Lung (tissue), 11 donors: ENCODE measurements at regions not wholly inside any gene's neighbourhood (a gene's known extent, or its start where the extent isn't known, plus 50 kb on each side); places are given as distances from the start of the nearest gene placed in this dataset.

Source experiments
- ATAC-seq: fragments of 200-7000 bp; cut with Tn5 transposase; one replicate; pipeline ENCODE4 v1.9.1; 2020; ENCODE audit warnings: moderate number of reproducible peaks; ENCODE audit not compliant: insufficient read depth, low FRiP score
- DNase-seq, 3 donors: peaks; one replicate each; pipeline ENCODE4 v3.0.0-alpha.2; 2013 to 2017
- H3K27ac ChIP-seq, 2 donors: one replicate each; pipeline ENCODE4 v1.5.1; 2013; ENCODE audit warnings: mild to moderate bottlenecking in 2 of 2, moderate library complexity in 2 of 2, control low read depth in 1 of 2, inconsistent platforms in 1 of 2, low read depth in 1 of 2, low read length in 1 of 2
- H3K27me3 ChIP-seq, 3 donors: one replicate each; pipeline ENCODE4 v1.5.1; 2013; ENCODE audit warnings: low read length in 2 of 3; ENCODE audit not compliant: control insufficient read depth in 3 of 3, insufficient read depth in 3 of 3
- H3K36me3 ChIP-seq, 4 donors: one replicate each; pipeline ENCODE4 v1.5.1; 2013; ENCODE audit warnings: low read length in 4 of 4, mild to moderate bottlenecking in 1 of 4, moderate library complexity in 1 of 4; ENCODE audit not compliant: control insufficient read depth in 4 of 4, insufficient read depth in 4 of 4
- H3K4me1 ChIP-seq, 5 donors: one replicate each; pipeline ENCODE4 v1.5.1; 2013; ENCODE audit warnings: low read length in 5 of 5, mild to moderate bottlenecking in 2 of 5, moderate library complexity in 1 of 5; ENCODE audit not compliant: control insufficient read depth in 5 of 5, insufficient read depth in 5 of 5
- H3K4me3 ChIP-seq: one replicate; pipeline ENCODE4 v1.5.1; 2013; ENCODE audit warnings: mild to moderate bottlenecking, control low read depth, moderate library complexity
- H3K9ac ChIP-seq, 2 donors: one replicate each; pipeline ENCODE4 v1.5.1; 2013; ENCODE audit warnings: low read length in 2 of 2, control low read depth in 1 of 2; ENCODE audit not compliant: insufficient read depth in 1 of 2
- H3K9me3 ChIP-seq, 4 donors: one replicate each; pipeline ENCODE4 v1.5.1; 2013; ENCODE audit warnings: low read length in 3 of 4, mild to moderate bottlenecking in 1 of 4, moderate library complexity in 1 of 4; ENCODE audit not compliant: control insufficient read depth in 4 of 4, insufficient read depth in 3 of 4
- WGBS, 2 donors: extraction: QIAGEN DNeasy Blood & Tissue Kit; methylation state at CpG; one replicate each; pipeline ENCODE4 v1.1.7; 2013; 5-methylcytosine and 5-hydroxymethylcytosine counted together
- TF ChIP-seq, protein P1 (sequence below): IDR thresholded peaks from 2 replicates; pipeline ENCODE4 v1.5.1; 2012; ENCODE audit warnings: mild to moderate bottlenecking; ENCODE audit errors: control extremely low read depth, extremely low read depth
- donor health status: control.
- donor health status: control.
- donor health status: Bipolar disorder and iron deficiency.
- donor health status: healthy.
- donor health status: DM: yes; HTN: yes; CAD: no.

DNA sequence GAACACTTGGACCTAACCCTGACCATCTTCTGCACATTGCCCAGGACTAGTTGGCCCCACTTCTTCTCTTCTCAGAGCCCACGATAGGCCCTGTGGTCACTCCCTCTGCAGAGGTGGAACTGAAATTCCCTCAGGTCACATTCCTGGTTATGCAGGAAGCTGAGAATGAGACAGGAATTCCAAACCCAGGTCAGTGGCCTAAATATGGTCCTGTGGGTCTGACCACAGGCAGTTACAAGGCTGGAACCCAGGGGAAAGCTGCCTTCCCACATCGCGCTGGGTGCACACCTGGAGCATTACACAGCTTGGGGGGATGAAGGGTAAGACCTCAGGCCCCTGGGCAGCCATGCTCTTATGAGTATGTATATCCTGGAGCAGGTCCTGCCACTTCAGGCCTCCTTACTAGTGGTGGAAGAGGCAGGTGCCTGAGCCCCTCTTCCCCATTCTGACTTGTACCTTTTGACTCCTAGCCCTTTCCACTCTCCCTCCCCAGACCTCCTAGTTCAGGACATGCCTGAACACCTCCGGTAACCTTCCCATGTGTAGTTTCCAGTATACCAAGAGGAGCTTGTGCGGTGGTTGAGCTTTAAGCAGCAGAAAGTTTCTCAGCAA is 173.5 kb downstream of the ASMT start:
- Histone ChIP-seq H3K9me3 (peaks cover 0 to 16% (median 11%) of the 10 kb centered on the region in 4 donors), H3K36me3 (no peaks in the 10 kb centered on the region), H3K27ac (no peak overlapping the region), H3K4me3 (no peak overlapping the region), H3K9ac (no peak overlapping the region), H3K27me3 (no peaks in the 10 kb centered on the region), H3K4me1 (no peaks in the 10 kb centered on the region)
- ATAC-seq: no peak
- WGBS, 2 donors: 95 to 98% methylated on average over 5 of the region's 5 CpGs
- DNase-seq: no peak
- TF ChIP-seq, protein P1, sequence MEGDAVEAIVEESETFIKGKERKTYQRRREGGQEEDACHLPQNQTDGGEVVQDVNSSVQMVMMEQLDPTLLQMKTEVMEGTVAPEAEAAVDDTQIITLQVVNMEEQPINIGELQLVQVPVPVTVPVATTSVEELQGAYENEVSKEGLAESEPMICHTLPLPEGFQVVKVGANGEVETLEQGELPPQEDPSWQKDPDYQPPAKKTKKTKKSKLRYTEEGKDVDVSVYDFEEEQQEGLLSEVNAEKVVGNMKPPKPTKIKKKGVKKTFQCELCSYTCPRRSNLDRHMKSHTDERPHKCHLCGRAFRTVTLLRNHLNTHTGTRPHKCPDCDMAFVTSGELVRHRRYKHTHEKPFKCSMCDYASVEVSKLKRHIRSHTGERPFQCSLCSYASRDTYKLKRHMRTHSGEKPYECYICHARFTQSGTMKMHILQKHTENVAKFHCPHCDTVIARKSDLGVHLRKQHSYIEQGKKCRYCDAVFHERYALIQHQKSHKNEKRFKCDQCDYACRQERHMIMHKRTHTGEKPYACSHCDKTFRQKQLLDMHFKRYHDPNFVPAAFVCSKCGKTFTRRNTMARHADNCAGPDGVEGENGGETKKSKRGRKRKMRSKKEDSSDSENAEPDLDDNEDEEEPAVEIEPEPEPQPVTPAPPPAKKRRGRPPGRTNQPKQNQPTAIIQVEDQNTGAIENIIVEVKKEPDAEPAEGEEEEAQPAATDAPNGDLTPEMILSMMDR: no peak

DNA sequence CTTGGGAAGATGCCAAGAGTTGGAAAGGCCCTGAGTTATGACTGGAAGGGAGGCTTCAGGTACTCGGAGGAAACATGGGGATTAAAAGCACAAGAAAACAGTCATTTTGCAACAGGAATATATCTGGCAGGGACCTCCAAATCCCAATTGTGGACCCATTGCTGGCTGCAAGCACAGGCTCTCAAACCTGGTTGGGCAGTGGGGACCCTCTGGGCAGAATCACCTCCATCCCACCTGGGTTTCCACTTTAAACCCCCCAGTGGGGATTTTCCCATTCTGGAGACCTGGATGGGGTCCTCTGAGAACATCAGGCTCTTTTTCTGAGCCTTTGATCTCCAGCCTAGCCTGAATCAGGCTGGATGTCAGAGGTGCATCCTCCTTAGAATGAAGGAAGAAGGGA is 177.8 kb downstream of the ASMT start:
- no peak overlapping the region for H3K27ac ChIP-seq
- H3K4me1 ChIP-seq: no peaks in the 10 kb centered on the region
- no peak overlapping the region for H3K4me3 ChIP-seq
- 65 to 83% methylated on average over 1 of the region's 1 CpG for WGBS, 2 donors
- peaks cover 0 to 9% (median 3%) of the 10 kb centered on the region in 4 donors for H3K9me3 ChIP-seq
- H3K27me3 ChIP-seq: no peaks in the 10 kb centered on the region
- ATAC-seq (no peak), DNase-seq (no peak)
- H3K36me3 ChIP-seq: no peaks in the 10 kb centered on the region
- no peak overlapping the region for H3K9ac ChIP-seq
- TF ChIP-seq, protein P1: no peak

DNA sequence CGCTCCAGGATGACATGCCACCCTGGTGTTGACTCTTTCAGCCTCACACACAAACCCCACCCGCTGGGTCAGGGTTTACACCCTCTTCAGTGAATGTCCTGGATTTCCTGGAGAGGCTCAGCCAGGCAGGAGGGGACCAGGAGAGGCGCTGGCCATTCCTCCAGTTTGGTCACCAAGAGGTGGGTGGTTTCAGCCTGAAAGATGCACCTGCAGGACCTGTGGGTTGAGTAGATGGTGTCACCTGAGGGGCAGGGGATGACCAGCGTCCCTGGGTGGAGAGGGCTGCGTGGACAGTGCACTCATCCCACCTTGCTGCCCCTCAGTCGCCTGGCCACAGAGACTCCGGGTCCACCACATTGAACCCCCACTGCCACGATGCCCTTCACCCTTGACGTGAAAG is 179.7 kb downstream of the ASMT start:
- DNase-seq: no peak
- WGBS, 2 donors: 79 to 84% methylated on average over 9 of the region's 9 CpGs

More for the DNA sequence above, 179.7 kb downstream of the ASMT start:
- H3K4me1 ChIP-seq: no peaks in the 10 kb centered on the region
- no peak overlapping the region for H3K4me3 ChIP-seq
- no peaks in the 10 kb centered on the region for H3K9me3 ChIP-seq
- no peak overlapping the region for H3K9ac ChIP-seq
- no peak for ATAC-seq
- TF ChIP-seq, protein P1: no peak
- H3K36me3 ChIP-seq: no peaks in the 10 kb centered on the region
- no peaks in the 10 kb centered on the region for H3K27me3 ChIP-seq
- no peak overlapping the region for H3K27ac ChIP-seq
